Activated CD8-positive, alpha-beta memory T cell treated with anti-CD3 and anti-CD28 coated beads for 48 hours (primary cell): ENCODE measurements at regions not wholly inside any gene's neighbourhood (a gene's known extent, or its start where the extent isn't known, plus 50 kb on each side); places are given as distances from the start of the nearest gene placed in this dataset.

Experiments
- DNase-seq, 3 experiments: peaks; one replicate each; pipeline ENCODE4 v3.0.0-alpha.2; 2020; ENCODE audit warnings: low read depth in 2 of 3, low spot score in 2 of 3

DNA sequence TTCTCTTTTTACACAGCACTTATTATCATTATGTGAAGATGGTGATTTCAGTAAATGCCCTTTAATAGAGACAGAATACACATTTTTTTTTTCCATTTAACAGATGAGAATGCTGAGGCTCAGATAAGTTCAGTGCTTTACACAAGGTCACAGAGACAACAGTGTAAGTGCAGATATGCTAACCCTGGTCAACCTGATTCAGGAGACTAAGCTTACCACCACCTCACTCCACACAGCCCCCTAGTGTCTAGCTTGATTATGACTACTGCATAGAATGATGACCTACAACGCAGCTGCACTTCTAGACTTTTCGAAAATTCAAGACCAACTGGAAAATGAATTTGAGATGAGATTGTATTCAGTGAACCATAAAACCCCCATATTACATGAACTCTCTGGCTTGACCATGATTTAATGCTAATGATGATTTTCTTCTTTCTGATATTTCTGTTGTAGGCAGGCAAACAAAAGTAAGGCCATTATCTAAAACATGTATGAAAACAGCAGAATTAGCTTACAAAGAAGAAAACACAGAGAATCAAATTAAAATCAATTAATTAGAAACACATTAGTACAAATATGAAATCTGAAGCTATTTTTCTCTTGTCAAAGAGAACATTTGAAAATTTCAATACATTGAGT is 212.1 kb upstream of the PHACTR1 start:
- DNase-seq = no peak

DNA sequence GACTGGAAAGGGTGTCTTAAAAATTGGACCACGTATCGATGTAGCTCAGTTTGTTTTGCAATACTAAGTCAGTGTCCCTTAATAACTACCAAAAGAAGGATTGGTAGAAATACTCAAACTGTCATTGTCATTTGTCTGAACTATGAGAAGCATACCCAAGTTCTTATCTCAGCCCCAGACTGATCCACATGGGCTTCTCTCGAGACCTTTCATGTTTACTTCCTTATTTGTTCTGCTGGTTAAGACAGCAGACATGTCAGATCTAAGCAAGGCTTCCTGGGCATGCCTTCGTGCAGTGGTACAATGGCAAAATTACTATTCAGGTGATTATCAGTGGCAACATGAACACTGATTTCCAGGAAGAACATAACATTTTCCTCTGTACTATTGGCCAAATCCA is 211.1 kb upstream of the PHACTR1 start:
- DNase-seq = no peak

DNA sequence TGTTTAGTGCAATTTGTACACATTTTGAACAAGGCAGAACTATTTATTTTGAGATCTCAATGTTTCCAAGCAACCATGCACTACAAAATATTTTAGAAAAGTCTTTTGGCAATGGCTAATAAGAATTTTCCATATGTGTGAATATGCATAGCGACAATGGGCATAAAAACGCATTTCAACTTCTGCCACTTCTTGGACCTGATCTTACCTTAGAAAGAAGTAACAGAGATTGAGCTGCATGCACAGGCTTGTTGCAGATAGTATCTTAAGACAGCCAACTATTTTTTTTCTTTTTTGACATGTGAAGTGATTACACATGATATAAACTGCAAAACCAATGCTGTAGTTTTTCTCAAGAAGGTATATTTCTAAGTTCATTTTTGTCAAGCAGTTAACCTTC is 210.4 kb upstream of the PHACTR1 start:
- DNase-seq = no peak

DNA sequence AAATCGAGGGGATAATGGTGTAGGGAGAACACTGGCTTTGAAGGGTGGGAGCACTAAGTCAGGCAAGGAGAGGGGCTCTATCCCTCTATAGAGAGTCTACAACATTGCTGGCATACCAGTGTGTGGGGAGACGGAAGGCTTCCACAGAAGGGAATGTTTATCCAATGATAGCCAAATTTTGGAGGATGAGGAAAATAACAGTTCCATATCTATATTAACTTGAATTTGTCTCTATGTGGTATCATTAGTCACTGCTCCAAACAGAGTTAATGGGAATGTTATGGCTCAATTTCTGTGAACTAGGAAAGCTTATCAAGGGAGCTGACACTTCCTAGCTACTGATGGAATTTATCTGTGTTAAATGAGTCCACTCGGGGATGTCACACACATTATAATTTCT is 208.9 kb upstream of the PHACTR1 start:
- no peak for DNase-seq

DNA sequence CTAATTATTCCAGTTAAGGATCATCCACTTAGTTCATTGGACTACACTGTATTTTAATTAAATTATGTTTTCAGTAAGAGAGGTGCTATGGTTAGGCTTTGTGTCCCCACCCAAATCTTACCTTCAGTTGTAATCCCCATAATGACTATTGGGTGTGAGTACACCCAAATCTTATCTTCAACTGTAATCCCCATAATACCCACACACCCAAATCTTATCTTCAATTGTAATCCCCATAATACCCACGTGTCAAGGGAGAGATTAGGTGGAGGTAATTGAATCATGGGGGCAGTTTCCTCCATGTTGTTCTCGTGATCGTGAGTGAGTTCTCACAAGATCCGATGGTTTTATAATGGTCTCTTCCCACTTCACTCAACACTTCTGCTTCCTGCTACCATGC is 208.0 kb upstream of the PHACTR1 start:
- DNase-seq = no peak

DNA sequence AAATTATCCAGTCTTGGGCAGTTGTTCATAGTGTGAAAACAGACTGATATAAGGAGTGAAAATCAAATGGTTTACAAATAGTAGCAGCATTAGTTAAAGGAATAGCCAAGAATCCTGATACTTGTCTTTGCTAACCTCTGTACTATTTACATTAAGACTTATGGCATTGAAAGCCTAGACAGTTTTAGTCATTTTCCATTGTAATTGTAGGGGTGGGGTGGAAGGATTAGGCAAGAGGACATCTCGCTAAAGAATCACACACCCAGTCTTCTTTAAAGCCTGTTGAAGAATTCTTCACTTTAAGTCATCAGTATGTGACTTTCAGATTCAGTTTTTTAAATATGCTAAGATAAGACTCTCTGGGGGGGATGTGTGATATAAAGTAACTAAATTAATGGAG is 207.5 kb upstream of the PHACTR1 start:
- DNase-seq = no peak

DNA sequence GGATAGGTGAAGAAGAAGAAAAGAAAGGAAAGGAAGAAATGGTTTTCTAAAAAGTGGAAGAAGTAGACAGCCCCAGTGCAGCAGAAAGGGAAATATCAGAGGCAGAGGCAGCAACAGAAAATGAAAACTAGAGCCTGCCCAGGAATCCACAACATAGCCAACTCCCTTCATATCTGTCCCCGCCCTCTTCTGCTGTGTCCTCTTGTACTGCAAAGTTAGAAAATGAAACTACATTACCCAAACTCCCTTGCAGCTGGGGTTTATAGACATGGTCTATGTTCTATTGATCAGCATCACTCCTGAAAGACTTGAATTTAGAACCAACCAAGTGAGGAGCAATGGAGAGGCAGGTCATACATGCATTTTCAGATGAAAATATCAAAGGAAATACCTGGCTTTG is 200.5 kb upstream of the PHACTR1 start:
- no peak for DNase-seq

DNA sequence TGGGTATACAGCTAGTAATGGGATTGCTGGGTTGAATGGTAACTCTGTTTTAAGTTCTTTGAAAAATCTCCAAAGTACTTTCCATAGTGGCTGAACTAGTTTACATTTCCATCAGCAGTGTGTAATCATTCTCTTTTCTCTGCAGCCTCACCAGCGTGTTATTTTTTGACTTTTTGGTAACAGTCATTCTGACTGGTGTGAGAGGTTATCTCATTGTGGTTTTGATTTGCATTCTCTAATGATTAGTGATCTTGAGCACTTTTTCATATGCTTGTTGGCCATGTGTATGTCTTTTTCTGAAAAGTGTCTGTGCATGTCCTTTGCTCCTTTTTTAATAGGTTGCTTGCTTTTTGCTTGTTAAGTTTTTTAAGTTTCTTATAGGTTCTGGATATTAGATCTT is 194.2 kb upstream of the PHACTR1 start:
- no peak for DNase-seq

DNA sequence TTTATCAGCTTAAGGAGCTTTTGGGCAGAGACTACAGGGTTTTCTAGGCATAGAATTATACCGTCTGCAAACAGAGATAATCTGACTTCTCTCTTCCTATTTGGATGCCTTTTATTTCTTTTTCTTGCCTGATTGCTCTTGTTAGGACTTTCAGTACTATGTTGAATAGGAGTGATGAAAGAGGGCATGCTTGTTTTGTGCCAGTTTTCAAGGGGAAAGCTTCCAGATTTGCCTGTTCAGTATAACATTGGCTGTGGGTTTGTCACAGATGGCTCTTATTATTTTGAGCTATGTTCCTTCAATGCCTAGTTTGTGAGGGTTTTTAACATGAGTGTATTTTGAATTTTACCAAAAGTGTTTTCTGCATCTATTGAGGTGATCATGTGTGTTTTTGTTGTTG is 192.8 kb upstream of the PHACTR1 start:
- DNase-seq = no peak

DNA sequence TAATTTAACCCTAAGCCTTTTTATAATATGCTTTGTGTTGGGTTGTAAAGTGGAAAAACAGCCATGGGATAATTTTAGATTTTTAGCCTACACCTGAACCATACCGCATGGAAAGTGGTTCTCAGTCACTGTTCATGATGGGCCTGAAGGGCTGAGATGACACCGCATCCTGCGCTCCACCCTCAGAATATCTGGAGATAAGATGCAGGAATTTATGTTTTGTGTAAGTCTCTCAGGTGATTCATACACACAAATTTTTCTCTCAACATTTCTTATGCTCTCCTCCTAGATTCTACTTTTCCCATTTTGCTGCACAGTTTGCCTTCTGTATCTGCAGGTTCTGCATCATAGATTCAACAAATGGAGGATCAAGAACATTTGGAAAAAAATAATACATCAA is 191.3 kb upstream of the PHACTR1 start:
- DNase-seq = no peak

DNA sequence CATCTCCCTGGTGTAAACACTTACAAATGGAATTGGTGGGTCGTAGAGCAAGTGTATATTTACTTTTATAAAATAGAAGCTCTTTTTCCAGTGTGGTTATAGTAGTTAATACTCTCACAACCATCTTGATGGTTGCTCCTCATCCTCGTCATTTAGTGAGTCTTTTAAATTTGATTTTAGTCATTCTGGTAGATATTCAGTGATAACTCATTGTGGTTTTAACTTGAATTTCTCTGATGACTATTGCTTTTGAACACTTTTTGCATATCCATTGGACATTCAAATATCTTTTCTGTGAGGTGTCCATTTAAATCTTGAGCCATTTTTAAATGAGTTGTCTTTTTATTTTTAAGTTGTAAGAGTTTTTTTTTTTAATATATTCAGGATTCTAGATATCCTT is 189.2 kb upstream of the PHACTR1 start:
- no peak for DNase-seq

DNA sequence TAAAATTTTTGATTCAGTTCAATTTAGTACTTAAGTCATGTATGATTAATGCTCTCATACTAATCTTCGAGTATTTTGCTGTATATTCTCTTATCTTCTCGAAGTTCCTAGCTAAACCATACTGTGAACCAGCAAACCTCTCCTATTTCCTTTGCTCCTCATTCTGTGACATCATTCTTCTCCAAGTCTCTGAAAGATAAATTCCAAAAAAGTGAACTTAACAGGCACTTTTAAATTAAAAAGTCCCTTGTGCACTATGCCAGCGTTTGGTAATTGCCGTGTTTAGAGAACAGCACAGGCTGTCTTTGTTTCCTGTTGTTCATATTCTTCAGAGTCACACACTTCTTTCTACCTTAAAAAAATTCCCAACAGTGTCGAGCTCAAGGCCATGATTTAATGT is 188.4 kb upstream of the PHACTR1 start:
- DNase-seq = no peak

DNA sequence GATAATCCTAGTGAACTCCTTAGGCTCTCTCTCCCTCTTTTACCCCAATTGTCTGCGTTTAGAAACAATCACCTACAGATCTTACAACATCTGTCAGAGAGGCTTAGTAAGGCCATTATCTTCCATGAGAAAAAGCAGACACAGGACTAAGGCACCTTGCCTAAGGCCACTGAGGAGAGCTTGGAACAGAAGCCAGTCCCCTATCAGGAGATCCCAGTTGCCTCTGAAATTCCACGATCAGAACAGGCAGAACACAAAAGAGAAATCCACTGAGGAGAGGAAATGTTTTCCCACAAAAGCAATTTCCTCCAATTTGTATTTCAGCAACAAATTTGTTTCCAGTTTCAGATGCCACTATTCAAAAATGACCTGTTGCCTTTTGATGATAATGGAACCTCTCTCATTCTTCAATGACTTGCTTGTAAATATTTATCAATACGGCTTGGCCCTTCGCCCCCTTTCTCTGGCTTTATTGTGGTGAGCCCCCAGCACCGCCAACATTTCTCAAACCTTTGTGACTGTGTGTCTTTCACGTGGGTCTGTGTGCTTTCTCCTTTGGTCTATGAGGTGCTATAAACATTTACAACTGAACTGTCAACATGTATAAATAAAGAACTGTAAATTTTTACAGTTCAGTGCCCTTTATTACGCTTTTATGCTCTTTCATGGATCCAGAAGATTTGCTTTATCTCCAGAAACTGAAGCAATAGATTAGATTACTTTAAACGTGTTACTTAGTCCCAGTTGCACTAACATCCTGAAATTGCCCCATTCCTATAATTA is 187.8 kb upstream of the PHACTR1 start:
- no peak for DNase-seq

DNA sequence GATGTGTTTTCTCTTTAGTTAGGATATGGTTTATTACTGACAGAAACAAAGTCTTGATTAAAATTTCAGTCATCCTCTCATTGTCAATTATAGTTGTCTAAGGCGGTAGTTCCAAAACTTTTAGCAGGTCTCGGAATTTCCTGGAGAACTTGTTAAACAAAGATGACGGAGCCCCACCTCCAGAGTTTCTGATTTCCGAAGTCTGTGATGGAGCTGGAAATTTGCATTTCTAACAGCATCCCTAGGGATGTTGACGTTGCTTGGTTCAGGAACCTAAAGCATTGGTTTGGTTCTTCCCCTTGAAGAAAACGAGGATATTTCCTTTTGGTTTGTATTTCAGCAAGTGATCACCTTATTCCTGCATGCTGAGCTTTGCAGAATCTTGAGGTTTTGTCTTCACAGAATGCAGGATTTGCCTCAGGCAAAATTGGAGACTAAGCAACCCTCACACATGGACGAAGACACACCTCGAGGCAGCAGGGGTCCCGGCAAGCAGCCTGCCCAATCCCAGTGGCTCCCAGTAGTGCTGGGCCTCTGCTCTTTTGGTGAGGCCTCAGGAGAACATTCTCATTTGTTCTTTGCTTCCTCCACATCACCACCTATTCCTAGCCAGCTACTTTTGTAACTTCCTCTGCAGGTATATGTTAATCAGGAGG is 187.1 kb upstream of the PHACTR1 start:
- no peak for DNase-seq

DNA sequence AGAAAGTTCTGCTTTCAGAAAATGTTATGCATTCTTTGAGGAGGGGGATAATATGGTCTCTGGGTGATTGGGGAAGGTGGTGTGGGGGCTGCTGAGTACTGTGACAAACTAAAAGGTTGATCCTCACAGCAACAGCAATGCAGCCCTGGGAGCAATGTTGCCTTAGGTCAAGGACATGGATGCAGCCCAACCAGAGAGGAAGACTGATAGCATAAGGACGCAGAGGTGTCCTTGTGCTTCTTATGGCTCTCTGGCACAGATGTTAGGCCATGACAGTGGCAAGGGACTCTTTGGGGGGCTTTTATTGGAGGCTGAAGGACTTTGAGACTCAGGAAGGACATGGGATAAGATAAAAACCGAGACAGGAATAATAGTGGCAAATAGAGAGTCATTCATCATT is 186.2 kb upstream of the PHACTR1 start:
- no peak for DNase-seq

DNA sequence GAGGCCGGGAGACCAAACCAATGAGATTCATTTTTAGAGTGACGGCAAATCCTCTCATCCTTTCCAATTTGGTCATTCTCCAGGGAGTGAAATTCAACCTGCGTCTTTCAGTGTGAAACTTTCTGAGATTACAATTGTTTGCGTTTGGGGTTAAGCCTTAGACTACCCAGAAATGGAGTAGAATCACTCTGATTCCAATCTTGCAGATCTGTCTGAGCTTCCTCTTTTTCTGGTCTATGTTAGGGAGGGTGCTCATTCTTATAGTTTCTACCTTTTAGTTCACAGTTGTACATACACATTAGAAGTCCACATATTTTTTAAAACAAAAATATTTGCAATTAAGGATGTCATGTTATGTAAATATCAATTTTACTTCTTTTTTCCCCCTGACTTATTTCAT is 183.0 kb upstream of the PHACTR1 start:
- DNase-seq = no peak

DNA sequence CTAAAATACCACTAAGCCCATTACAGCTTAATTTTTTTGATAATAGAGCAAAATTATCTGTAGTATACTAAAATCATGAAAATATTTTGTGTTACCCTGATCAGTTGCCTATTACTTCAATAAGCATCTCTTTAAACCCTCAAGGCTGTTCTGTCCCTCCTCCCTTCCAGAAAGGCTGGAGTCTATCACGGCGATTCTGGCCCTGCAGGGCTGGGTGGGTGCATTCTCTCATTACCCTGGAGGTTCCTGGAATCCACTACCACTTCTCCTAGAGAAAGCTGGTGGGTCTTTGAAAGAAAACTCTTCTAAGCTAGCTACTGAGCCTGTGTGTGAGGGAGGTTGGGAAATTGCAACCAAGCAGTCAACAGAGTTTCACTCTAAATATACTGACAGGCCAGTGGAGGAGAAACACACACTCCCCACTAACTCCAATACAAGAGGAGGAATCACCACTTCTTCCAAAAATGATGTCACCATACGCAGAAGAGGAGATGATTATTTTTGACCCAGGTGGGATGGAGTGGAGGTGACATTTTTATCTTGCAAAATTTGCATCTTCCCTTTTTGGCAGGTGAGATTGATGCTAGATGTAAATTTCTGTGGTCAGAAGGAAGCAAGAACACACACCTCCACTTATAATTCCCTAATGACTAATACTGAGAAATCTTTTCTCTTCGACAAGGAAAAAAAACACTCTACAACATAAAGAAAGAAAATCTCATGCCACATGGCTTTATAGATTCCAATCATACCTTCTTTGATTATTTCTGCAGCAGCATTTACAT is 182.3 kb upstream of the PHACTR1 start:
- DNase-seq = no peak

DNA sequence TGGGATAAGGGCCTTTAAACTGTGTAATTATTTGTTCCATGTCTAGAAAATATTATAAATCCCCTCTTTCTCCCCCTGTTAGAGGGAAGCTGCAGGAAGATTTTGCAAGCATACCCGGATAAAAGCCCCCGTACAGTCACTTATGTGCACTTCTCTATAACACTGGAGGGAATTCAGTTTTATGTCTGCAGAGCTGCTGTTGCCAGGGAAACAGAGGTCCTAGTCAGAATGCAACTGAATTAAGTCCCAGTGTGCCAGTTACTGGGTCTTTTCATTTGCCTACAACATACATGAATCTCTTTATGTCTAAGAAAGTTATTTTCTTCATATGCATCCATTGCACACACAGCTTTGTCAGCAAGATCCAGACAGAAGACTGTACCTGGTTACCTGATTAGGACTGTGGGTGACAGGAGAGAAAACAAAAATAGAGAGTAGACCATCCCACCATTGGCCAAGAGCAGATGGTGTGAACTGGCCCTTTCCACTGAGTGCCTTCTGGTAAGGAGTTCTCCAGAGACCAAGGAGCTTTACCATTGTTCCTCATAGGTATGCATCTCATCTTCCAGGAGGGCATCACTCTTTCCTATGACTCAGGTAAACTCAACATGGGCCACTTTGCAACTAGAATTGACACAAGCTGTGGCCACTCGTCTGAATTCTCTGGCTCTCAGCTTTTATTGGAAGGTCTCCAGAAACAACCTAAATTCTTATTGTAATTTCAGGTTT is 180.8 kb upstream of the PHACTR1 start:
- no peak for DNase-seq

DNA sequence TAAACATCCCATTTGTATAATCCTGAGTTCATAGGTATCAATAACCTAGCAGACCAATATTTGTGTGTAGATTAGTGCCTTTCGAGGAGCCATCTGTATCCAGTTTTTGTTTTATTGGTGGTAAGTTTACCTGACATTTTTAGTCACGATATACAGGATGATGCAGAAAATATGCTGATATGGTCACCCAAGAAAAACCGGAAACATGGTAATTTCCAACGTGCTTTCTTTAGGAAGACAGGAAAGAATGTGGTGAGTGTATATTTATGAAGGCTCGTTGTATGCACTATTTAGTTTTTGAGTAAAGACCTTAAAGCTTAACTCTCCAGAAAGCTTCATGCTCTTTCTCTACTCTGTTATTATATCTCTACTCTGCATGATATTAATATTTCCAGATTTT is 180.2 kb upstream of the PHACTR1 start:
- DNase-seq = no peak

DNA sequence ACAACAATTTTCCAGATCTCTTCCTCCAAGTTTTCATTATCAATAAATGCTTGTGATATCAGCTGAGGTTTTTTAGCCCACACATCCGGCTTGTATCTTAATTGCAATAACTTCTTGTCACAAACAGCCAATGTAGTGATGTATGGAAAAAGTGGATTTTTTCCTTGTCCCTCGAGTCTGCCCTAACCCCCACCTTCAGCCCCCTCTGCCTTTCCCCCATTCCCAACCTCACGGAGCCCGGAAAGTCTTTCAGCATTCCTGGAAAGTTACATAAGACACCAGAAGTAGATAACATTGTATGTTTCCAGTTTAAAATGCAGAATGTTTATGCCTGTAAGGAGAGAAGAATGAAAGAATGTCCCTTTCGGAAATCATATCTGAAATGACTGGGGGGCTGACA is 179.2 kb upstream of the PHACTR1 start:
- no peak for DNase-seq

DNA sequence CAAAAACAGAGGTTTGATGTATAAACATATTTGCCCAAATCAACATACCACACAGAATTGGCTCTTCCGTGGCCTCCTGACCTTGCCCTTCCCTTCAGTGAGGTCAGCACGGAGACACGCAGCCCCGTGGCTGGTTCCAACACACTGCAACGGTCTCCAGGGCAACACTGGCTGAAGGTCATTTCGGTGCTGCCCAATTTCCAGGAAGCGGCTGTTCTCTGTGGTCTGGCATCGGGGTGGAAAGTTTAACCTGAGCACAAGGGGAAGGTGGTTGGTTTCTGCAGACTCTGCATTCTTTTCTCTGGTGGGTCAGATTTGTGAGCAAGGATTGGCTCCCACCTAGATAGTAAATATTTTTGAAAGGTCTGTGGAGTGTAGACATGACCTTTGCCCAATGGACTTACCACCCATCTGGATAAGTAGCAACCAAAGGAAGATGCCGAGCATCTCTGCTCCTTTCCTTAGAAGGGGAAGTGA is 177.6 kb upstream of the PHACTR1 start:
- no peak for DNase-seq
